ENCODE measurements at regions not wholly inside any gene's neighbourhood (a gene's known extent, or its start where the extent isn't known, plus 50 kb on each side); places are given as distances from the start of the nearest gene placed in this dataset.

GRCh38 chrX:101993335-101993734 is 61.5 kb upstream of the ZMAT1 start:
- TF ChIP-seq EZH2phosphoT487 (IDR thresholded peaks at IDR 0.05; ENCODE audit: low read depth, severe bottlenecking, unreplicated experiment) (no peak), EZH2 (IDR thresholded peaks at IDR 0.05; ENCODE audit: borderline replicate concordance) (no peak), CTCF (IDR thresholded peaks at IDR 0.05; ENCODE audit: poor library complexity) (no peak)
- H4K20me1 ChIP-seq (ENCODE audit: insufficient read depth, poor library complexity, severe bottlenecking), result no peaks in the 10 kb centered on the region
- no peaks in the 10 kb centered on the region for H3K9me3 ChIP-seq (ENCODE audit: low read depth)
- H3K9me2 ChIP-seq (replicated peaks; ENCODE audit: insufficient read depth), result no peaks in the 10 kb centered on the region
- no peak overlapping the region for H2AFZ ChIP-seq
- H3K27me3 ChIP-seq, result no peaks in the 10 kb centered on the region
- H3K4me3 ChIP-seq, result no peak overlapping the region
- H3K27ac ChIP-seq, result no peak overlapping the region
- no peaks in the 10 kb centered on the region for H3K36me3 ChIP-seq (replicated peaks; ENCODE audit: insufficient read depth, low read depth)
- H3K79me2 ChIP-seq, result no peaks in the 10 kb centered on the region
- H3K4me1 ChIP-seq (ENCODE audit: insufficient read depth), result no peaks in the 10 kb centered on the region
- 76% methylated on average over 2 of the region's 2 CpGs for WGBS (ENCODE audit: low lambda C conversion rate, missing lambda C conversion rate)
- no peak overlapping the region for H3K4me2 ChIP-seq
- DNase-seq (ENCODE audit: low spot score), result no peak

DNA sequence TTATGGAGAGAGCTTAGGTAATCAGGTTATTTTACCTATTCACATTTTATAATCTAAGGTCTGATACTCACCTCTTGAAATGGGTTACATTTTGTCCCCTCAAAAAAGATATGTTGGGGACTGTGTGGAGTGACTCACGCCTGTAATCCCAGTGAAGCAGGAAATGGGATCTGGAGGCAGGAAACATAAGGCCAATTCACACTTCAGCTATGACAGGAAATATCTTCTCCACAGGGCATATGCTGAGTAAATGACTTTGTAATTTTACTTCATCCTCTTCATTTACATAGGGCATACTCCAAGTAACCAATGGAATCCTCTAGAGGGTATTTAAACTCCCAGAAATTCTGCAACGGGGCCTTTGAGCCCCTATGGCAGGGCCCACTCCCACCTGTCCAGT is 54.8 kb upstream of the ZMAT1 start:
- WGBS (ENCODE audit: low lambda C conversion rate, missing lambda C conversion rate), result 57% methylated on average over 2 of the region's 2 CpGs
- H3K9me3 ChIP-seq (ENCODE audit: low read depth), result no peaks in the 10 kb centered on the region
- H3K4me1 ChIP-seq (ENCODE audit: insufficient read depth), result no peaks in the 10 kb centered on the region
- no peak overlapping the region for H2AFZ ChIP-seq
- H3K27ac ChIP-seq, result no peak overlapping the region
- no peaks in the 10 kb centered on the region for H3K79me2 ChIP-seq
- no peak for DNase-seq (ENCODE audit: low spot score)
- no peak overlapping the region for H3K4me3 ChIP-seq
- no peak for TF ChIP-seq EZH2phosphoT487 (IDR thresholded peaks at IDR 0.05; ENCODE audit: low read depth, severe bottlenecking, unreplicated experiment)
- no peak for TF ChIP-seq EZH2 (IDR thresholded peaks at IDR 0.05; ENCODE audit: borderline replicate concordance)
- TF ChIP-seq CTCF (IDR thresholded peaks at IDR 0.05; ENCODE audit: poor library complexity), result no peak
- no peaks in the 10 kb centered on the region for H3K36me3 ChIP-seq (replicated peaks; ENCODE audit: insufficient read depth, low read depth)
- H3K9me2 ChIP-seq (replicated peaks; ENCODE audit: insufficient read depth), result no peaks in the 10 kb centered on the region
- H3K4me2 ChIP-seq, result no peak overlapping the region
- H4K20me1 ChIP-seq (ENCODE audit: insufficient read depth, poor library complexity, severe bottlenecking), result no peaks in the 10 kb centered on the region
- no peaks in the 10 kb centered on the region for H3K27me3 ChIP-seq
